ENCODE measurements at regions not wholly inside any gene's neighbourhood (a gene's known extent, or its start where the extent isn't known, plus 50 kb on each side); places are given as distances from the start of the nearest gene placed in this dataset.

GRCh38 chr4:57369446-57369845, 259.3 kb upstream of the IGFBP7 start:
- no peaks in the 10 kb centered on the region for H3K4me1 ChIP-seq (ENCODE audit: low read depth)
- DNase-seq (no peak), ATAC-seq (no peak)
- TF ChIP-seq CTCF (IDR thresholded peaks at IDR 0.05) = no peak
- no peaks in the 10 kb centered on the region for H3K36me3 ChIP-seq (ENCODE audit: low read depth)
- intact Hi-C loops (cut with DNase I, micrococcal nuclease) = no loop called here
- no peak overlapping the region for H3K4me3 ChIP-seq
- no peaks in the 10 kb centered on the region for H3K9me3 ChIP-seq

- Histone ChIP-seq H3K4me1 (ENCODE audit: low read depth) (no peaks in the 10 kb centered on the region), H3K4me3 (no peak overlapping the region), H3K9me3 (no peaks in the 10 kb centered on the region), H3K36me3 (ENCODE audit: low read depth) (no peaks in the 10 kb centered on the region)
- ATAC-seq (no peak), DNase-seq (no peak)
- intact Hi-C loops (cut with DNase I, micrococcal nuclease) = no loop called here
- no peak for TF ChIP-seq CTCF (IDR thresholded peaks at IDR 0.05)
Observed at GRCh38 chr4:57364255-57364654, 254.1 kb upstream of the IGFBP7 start.

GRCh38 chr4:57363346-57363745, 253.2 kb upstream of the IGFBP7 start:
- DNase-seq = no peak

GRCh38 chr4:57360681-57361080, 250.5 kb upstream of the IGFBP7 start:
- DNase-seq (no peak), ATAC-seq (no peak)
- Histone ChIP-seq H3K4me3 (no peak overlapping the region), H3K36me3 (ENCODE audit: low read depth) (no peaks in the 10 kb centered on the region), H3K4me1 (ENCODE audit: low read depth) (no peaks in the 10 kb centered on the region), H3K9me3 (no peaks in the 10 kb centered on the region)
- intact Hi-C loops (cut with DNase I, micrococcal nuclease) = no loop called here
- no peak for TF ChIP-seq CTCF (IDR thresholded peaks at IDR 0.05)

More at GRCh38 chr4:57363346-57363745, 253.2 kb upstream of the IGFBP7 start:
- ATAC-seq = no peak
- H3K4me1 ChIP-seq (ENCODE audit: low read depth) = no peaks in the 10 kb centered on the region
- intact Hi-C loops (cut with DNase I, micrococcal nuclease) = no loop called here
- no peaks in the 10 kb centered on the region for H3K36me3 ChIP-seq (ENCODE audit: low read depth)
- no peak overlapping the region for H3K4me3 ChIP-seq
- no peaks in the 10 kb centered on the region for H3K9me3 ChIP-seq
- no peak for TF ChIP-seq CTCF (IDR thresholded peaks at IDR 0.05)

- Histone ChIP-seq H3K36me3 (ENCODE audit: low read depth) (no peaks in the 10 kb centered on the region), H3K4me3 (no peak overlapping the region), H3K9me3 (no peaks in the 10 kb centered on the region), H3K4me1 (ENCODE audit: low read depth) (no peaks in the 10 kb centered on the region)
- no peak for TF ChIP-seq CTCF (IDR thresholded peaks at IDR 0.05)
- ATAC-seq = no peak
- intact Hi-C loops (cut with DNase I, micrococcal nuclease) = no loop called here
- DNase-seq = no peak
Observed at GRCh38 chr4:57355101-57355665, 245.0 kb upstream of the IGFBP7 start.

GRCh38 chr4:57351731-57352130, 241.5 kb upstream of the IGFBP7 start:
- DNase-seq = no peak
- no peak for TF ChIP-seq CTCF (IDR thresholded peaks at IDR 0.05)
- ATAC-seq = no peak
- H3K36me3 ChIP-seq (ENCODE audit: low read depth) = no peaks in the 10 kb centered on the region
- intact Hi-C loops (cut with DNase I, micrococcal nuclease) = no loop called here
- no peaks in the 10 kb centered on the region for H3K4me1 ChIP-seq (ENCODE audit: low read depth)
- H3K9me3 ChIP-seq = no peaks in the 10 kb centered on the region
- no peak overlapping the region for H3K4me3 ChIP-seq

Measured in mucosa of descending colon (tissue), 3 donors.